ENCODE measurements at regions not wholly inside any gene's neighbourhood (a gene's known extent, or its start where the extent isn't known, plus 50 kb on each side); places are given as distances from the start of the nearest gene placed in this dataset.

DNA sequence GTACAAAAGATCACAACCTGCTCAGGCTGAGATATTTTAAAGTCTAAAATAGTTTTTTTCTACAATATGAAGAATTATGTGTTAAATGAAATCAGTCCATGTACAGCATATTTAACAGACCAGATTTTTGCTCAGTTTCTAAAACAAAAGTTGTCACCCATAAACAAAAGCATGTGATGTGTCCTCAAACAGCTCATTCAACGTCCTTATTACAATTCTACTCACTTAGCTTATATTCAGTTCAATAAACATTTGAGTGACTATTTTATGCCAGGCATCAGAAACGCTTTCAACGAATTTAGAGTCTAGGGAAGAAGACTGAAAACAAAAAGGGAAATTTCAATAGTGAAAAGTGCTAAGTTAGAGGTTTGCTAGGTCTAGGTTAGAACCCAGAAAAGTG, 457.3 kb upstream of the SEMA3A start:
- TF ChIP-seq, protein P1, sequence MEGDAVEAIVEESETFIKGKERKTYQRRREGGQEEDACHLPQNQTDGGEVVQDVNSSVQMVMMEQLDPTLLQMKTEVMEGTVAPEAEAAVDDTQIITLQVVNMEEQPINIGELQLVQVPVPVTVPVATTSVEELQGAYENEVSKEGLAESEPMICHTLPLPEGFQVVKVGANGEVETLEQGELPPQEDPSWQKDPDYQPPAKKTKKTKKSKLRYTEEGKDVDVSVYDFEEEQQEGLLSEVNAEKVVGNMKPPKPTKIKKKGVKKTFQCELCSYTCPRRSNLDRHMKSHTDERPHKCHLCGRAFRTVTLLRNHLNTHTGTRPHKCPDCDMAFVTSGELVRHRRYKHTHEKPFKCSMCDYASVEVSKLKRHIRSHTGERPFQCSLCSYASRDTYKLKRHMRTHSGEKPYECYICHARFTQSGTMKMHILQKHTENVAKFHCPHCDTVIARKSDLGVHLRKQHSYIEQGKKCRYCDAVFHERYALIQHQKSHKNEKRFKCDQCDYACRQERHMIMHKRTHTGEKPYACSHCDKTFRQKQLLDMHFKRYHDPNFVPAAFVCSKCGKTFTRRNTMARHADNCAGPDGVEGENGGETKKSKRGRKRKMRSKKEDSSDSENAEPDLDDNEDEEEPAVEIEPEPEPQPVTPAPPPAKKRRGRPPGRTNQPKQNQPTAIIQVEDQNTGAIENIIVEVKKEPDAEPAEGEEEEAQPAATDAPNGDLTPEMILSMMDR (IDR thresholded peaks at IDR 0.05): no peak
- no peak for TF ChIP-seq EP300 (IDR thresholded peaks at IDR 0.05)

Data from ovary (tissue), 3 donors.